ENCODE measurements at regions not wholly inside any gene's neighbourhood (a gene's known extent, or its start where the extent isn't known, plus 50 kb on each side); places are given as distances from the start of the nearest gene placed in this dataset.

DNA sequence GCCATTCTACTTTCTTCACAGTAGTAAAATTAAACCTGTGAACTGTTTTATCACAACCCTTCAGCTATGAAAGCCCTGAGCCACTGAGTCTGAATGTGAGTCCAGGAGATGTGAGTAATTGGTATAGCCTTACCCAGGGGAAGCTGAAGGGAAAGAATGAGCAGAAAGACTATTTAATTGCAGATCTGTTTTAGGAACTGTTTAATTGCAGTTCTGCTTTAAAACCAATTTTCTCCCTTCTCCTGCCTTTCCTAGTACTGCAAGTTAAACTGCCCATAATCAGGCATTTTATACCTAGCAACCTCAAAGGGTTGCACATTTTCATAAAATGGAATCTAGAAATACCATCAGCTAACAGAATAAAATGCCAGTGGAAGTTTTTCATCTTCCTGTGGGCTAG, 476.7 kb downstream of the OCA2 start:
- Histone ChIP-seq H3K4me1 (ENCODE audit: control insufficient read depth in 1 of 2, insufficient read depth in 2 of 2, low read length in 2 of 2) (no peaks in the 10 kb centered on the region), H3K18ac (ENCODE audit: low read length) (no peak overlapping the region), H3K79me1 (ENCODE audit: low read length) (no peaks in the 10 kb centered on the region), H4K8ac (ENCODE audit: low read depth, low read length) (no peak overlapping the region), H3K79me2 (ENCODE audit: control insufficient read depth, insufficient read depth, low read length, poor library complexity) (no peaks in the 10 kb centered on the region), H3K9me3 (ENCODE audit: insufficient read depth, low read depth, low read length) (peaks cover 2% of the 10 kb centered on the region), H3K14ac (ENCODE audit: low read length) (no peak overlapping the region), H2BK5ac (ENCODE audit: low read depth, low read length, poor library complexity) (no peak overlapping the region), H3K27me3 (ENCODE audit: insufficient read depth, low read length) (no peaks in the 10 kb centered on the region), H4K91ac (ENCODE audit: low read depth, low read length) (no peak overlapping the region), H2BK120ac (ENCODE audit: insufficient read depth, low read length, poor library complexity) (no peak overlapping the region), H3K4ac (ENCODE audit: low read depth, low read length) (no peak overlapping the region), H3K4me2 (ENCODE audit: low read length) (no peak overlapping the region), H3K36me3 (ENCODE audit: control insufficient read depth in 1 of 2, insufficient read depth in 2 of 2, low read length in 2 of 2) (peaks cover 0 to 2% of the 10 kb centered on the region in 2 experiments), H4K12ac (ENCODE audit: low read depth, low read length) (no peak overlapping the region), H3K4me3 (ENCODE audit: low read depth, low read length) (no peak overlapping the region), H3K27ac (ENCODE audit: low read depth, low read length) (no peak overlapping the region), H2AFZ (ENCODE audit: insufficient read depth, low read length, poor library complexity) (no peak overlapping the region), H2BK12ac (ENCODE audit: low read length) (no peak overlapping the region), H3K23ac (ENCODE audit: low read length) (no peak overlapping the region), H3K9ac (ENCODE audit: low read length) (no peak overlapping the region), H2AK5ac (ENCODE audit: low read length) (no peak overlapping the region)
- no peak for DNase-seq

DNA sequence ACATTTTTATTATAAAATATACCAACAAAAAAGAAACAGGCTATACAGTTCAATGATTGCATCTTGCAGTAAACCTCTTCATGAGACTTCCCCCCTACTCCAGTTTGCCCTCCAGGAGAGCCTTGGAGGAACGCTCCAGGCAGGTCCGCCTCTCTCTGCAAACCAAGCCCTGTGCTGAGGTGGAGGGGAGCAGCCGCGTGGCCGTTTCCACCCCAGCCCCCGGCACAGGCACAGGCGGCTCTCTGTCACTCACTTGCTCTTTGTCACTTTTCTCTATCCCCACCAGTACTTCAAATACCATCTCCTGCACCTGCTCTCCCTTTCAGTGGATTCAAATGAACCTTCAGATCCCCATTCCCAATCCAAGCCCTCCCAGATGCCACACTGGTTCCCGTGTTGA, 479.9 kb downstream of the OCA2 start:
- Histone ChIP-seq H3K23ac (ENCODE audit: low read length) (no peak overlapping the region), H4K8ac (ENCODE audit: low read depth, low read length) (no peak overlapping the region), H3K4me1 (ENCODE audit: control insufficient read depth in 1 of 2, insufficient read depth in 2 of 2, low read length in 2 of 2) (no peaks in the 10 kb centered on the region), H3K27me3 (ENCODE audit: insufficient read depth, low read length) (no peaks in the 10 kb centered on the region), H3K79me2 (ENCODE audit: control insufficient read depth, insufficient read depth, low read length, poor library complexity) (no peaks in the 10 kb centered on the region), H3K36me3 (ENCODE audit: control insufficient read depth in 1 of 2, insufficient read depth in 2 of 2, low read length in 2 of 2) (peaks cover 0 to 2% of the 10 kb centered on the region in 2 experiments), H3K4me2 (ENCODE audit: low read length) (no peak overlapping the region), H2BK5ac (ENCODE audit: low read depth, low read length, poor library complexity) (no peak overlapping the region), H3K4ac (ENCODE audit: low read depth, low read length) (no peak overlapping the region), H4K12ac (ENCODE audit: low read depth, low read length) (no peak overlapping the region), H2AK5ac (ENCODE audit: low read length) (no peak overlapping the region), H2BK12ac (ENCODE audit: low read length) (no peak overlapping the region), H3K18ac (ENCODE audit: low read length) (no peak overlapping the region), H3K27ac (ENCODE audit: low read depth, low read length) (no peak overlapping the region), H3K9ac (ENCODE audit: low read length) (no peak overlapping the region), H3K4me3 (ENCODE audit: low read depth, low read length) (no peak overlapping the region), H3K9me3 (ENCODE audit: insufficient read depth, low read depth, low read length) (peaks cover 2% of the 10 kb centered on the region), H2AFZ (ENCODE audit: insufficient read depth, low read length, poor library complexity) (no peak overlapping the region), H3K14ac (ENCODE audit: low read length) (no peak overlapping the region), H2BK120ac (ENCODE audit: insufficient read depth, low read length, poor library complexity) (no peak overlapping the region), H3K79me1 (ENCODE audit: low read length) (no peaks in the 10 kb centered on the region), H4K91ac (ENCODE audit: low read depth, low read length) (no peak overlapping the region)
- DNase-seq = no peak
- no CpG with 5 or more reads among the region's 8 CpGs for WGBS (ENCODE audit: extremely low coverage, insufficient coverage, insufficient read length)

DNA sequence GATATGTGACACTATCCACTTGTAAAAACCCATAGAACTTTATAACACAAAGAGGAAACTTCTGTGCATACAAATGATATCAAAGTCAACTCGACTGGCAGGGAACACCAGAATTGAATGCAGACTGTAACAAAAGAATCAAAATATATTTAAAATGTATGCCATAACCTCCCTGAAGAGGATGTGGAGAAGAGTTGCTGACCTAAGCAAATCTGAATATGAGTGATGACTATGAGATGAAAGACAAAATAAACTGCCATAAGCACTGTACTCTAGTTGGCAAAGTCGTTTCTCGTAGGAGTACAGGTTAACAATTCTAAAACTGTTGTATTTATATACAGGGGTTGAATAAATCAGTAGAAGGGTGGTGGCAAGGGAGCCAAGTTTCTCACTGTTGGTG, 482.1 kb downstream of the OCA2 start:
- H3K36me3 ChIP-seq (ENCODE audit: control insufficient read depth in 1 of 2, insufficient read depth in 2 of 2, low read length in 2 of 2) = peaks cover 0 to 2% of the 10 kb centered on the region in 2 experiments
- H4K12ac ChIP-seq (ENCODE audit: low read depth, low read length) = no peak overlapping the region
- WGBS (ENCODE audit: extremely low coverage, insufficient coverage, insufficient read length) = no CpG with 5 or more reads among the region's 3 CpGs
- no peaks in the 10 kb centered on the region for H3K4me1 ChIP-seq (ENCODE audit: control insufficient read depth in 1 of 2, insufficient read depth in 2 of 2, low read length in 2 of 2)
- H2AFZ ChIP-seq (ENCODE audit: insufficient read depth, low read length, poor library complexity) = no peak overlapping the region
- H2BK12ac ChIP-seq (ENCODE audit: low read length) = no peak overlapping the region
- no peak overlapping the region for H3K4ac ChIP-seq (ENCODE audit: low read depth, low read length)
- H3K4me3 ChIP-seq (ENCODE audit: low read depth, low read length) = no peak overlapping the region
- no peaks in the 10 kb centered on the region for H3K27me3 ChIP-seq (ENCODE audit: insufficient read depth, low read length)
- no peak overlapping the region for H3K4me2 ChIP-seq (ENCODE audit: low read length)
- H2BK5ac ChIP-seq (ENCODE audit: low read depth, low read length, poor library complexity) = no peak overlapping the region
- H3K18ac ChIP-seq (ENCODE audit: low read length) = no peak overlapping the region
- no peaks in the 10 kb centered on the region for H3K79me2 ChIP-seq (ENCODE audit: control insufficient read depth, insufficient read depth, low read length, poor library complexity)
- no peaks in the 10 kb centered on the region for H3K79me1 ChIP-seq (ENCODE audit: low read length)
- H3K9me3 ChIP-seq (ENCODE audit: insufficient read depth, low read depth, low read length) = peaks cover 2% of the 10 kb centered on the region
- no peak overlapping the region for H4K91ac ChIP-seq (ENCODE audit: low read depth, low read length)
- DNase-seq = no peak
- no peak overlapping the region for H2AK5ac ChIP-seq (ENCODE audit: low read length)
- no peak overlapping the region for H2BK120ac ChIP-seq (ENCODE audit: insufficient read depth, low read length, poor library complexity)
- H3K14ac ChIP-seq (ENCODE audit: low read length) = no peak overlapping the region
- no peak overlapping the region for H3K9ac ChIP-seq (ENCODE audit: low read length)
- H3K23ac ChIP-seq (ENCODE audit: low read length) = no peak overlapping the region
- no peak overlapping the region for H4K8ac ChIP-seq (ENCODE audit: low read depth, low read length)
- H3K27ac ChIP-seq (ENCODE audit: low read depth, low read length) = no peak overlapping the region

DNA sequence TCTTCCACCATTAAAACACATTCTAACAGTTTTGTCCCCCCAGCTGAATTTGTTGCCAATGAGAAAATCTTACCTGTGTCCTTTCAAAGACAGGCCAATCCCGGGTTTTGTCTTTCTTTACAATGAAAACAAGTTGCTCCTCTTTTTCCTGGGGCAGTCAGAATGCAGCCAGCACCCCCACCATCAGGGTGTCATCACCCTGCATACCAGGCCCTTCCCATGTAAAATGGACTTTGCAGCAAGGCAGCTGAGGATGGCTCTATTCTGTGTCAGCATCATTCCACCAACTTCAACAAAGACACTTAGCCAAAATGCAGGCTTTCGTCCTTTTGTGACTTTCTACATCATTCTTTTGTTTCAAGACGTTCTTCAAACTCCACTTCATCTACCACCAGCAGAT, 490.9 kb downstream of the OCA2 start:
- no peak overlapping the region for H3K14ac ChIP-seq (ENCODE audit: low read length)
- no peak overlapping the region for H2BK120ac ChIP-seq (ENCODE audit: insufficient read depth, low read length, poor library complexity)
- H3K27me3 ChIP-seq (ENCODE audit: insufficient read depth, low read length) = no peaks in the 10 kb centered on the region
- H3K4me2 ChIP-seq (ENCODE audit: low read length) = no peak overlapping the region
- no peak overlapping the region for H2AFZ ChIP-seq (ENCODE audit: insufficient read depth, low read length, poor library complexity)
- H3K4me3 ChIP-seq (ENCODE audit: low read depth, low read length) = no peak overlapping the region
- no peak for DNase-seq
- H3K18ac ChIP-seq (ENCODE audit: low read length) = no peak overlapping the region
- H3K9ac ChIP-seq (ENCODE audit: low read length) = no peak overlapping the region
- H2BK5ac ChIP-seq (ENCODE audit: low read depth, low read length, poor library complexity) = no peak overlapping the region
- no peak overlapping the region for H4K8ac ChIP-seq (ENCODE audit: low read depth, low read length)
- H2AK5ac ChIP-seq (ENCODE audit: low read length) = no peak overlapping the region
- H3K27ac ChIP-seq (ENCODE audit: low read depth, low read length) = no peak overlapping the region
- H2BK12ac ChIP-seq (ENCODE audit: low read length) = no peak overlapping the region
- H3K4ac ChIP-seq (ENCODE audit: low read depth, low read length) = no peak overlapping the region
- no peaks in the 10 kb centered on the region for H3K9me3 ChIP-seq (ENCODE audit: insufficient read depth, low read depth, low read length)
- no peak overlapping the region for H4K12ac ChIP-seq (ENCODE audit: low read depth, low read length)
- H3K79me1 ChIP-seq (ENCODE audit: low read length) = no peaks in the 10 kb centered on the region
- H3K23ac ChIP-seq (ENCODE audit: low read length) = no peak overlapping the region
- H3K36me3 ChIP-seq (ENCODE audit: control insufficient read depth in 1 of 2, insufficient read depth in 2 of 2, low read length in 2 of 2) = no peaks in the 10 kb centered on the region
- H3K4me1 ChIP-seq (ENCODE audit: control insufficient read depth in 1 of 2, insufficient read depth in 2 of 2, low read length in 2 of 2) = no peaks in the 10 kb centered on the region
- WGBS (ENCODE audit: extremely low coverage, insufficient coverage, insufficient read length) = no CpG with 5 or more reads among the region's 3 CpGs
- H4K91ac ChIP-seq (ENCODE audit: low read depth, low read length) = no peak overlapping the region
- no peaks in the 10 kb centered on the region for H3K79me2 ChIP-seq (ENCODE audit: control insufficient read depth, insufficient read depth, low read length, poor library complexity)
